Endothelial cell (in vitro differentiated cells): ENCODE measurements at regions not wholly inside any gene's neighbourhood (a gene's known extent, or its start where the extent isn't known, plus 50 kb on each side); places are given as distances from the start of the nearest gene placed in this dataset.

ENCODE experiments used
- DNase-seq: peaks from one replicate; pipeline ENCODE4 v3.0.0; 2021; ENCODE audit warnings: low spot score
- H3K27ac Mint-ChIP-seq: one replicate; pipeline ENCODE4 v1.8.0; 2021; ENCODE audit warnings: mixed read lengths, inconsistent platforms; ENCODE audit not compliant: unreplicated experiment
- H3K27me3 Mint-ChIP-seq: one replicate; pipeline ENCODE4 v1.8.0; 2021; ENCODE audit warnings: mild to moderate bottlenecking, moderate library complexity, mixed read lengths, inconsistent platforms; ENCODE audit not compliant: unreplicated experiment
- H3K36me3 Mint-ChIP-seq: one replicate; pipeline ENCODE4 v1.8.0; 2021; ENCODE audit warnings: mild to moderate bottlenecking, low read depth, mixed read lengths, inconsistent platforms; ENCODE audit not compliant: unreplicated experiment
- H3K4me1 Mint-ChIP-seq: one replicate; pipeline ENCODE4 v1.8.0; 2021; ENCODE audit warnings: mild to moderate bottlenecking, mixed read lengths, inconsistent platforms; ENCODE audit not compliant: unreplicated experiment
- H3K4me3 Mint-ChIP-seq: one replicate; pipeline ENCODE4 v1.8.0; 2021; ENCODE audit warnings: mild to moderate bottlenecking, mixed read lengths, inconsistent platforms; ENCODE audit not compliant: unreplicated experiment
- H3K9me3 Mint-ChIP-seq: one replicate; pipeline ENCODE4 v1.8.0; 2021; ENCODE audit warnings: mixed read lengths, inconsistent platforms; ENCODE audit not compliant: unreplicated experiment
- TF ChIP-seq, protein P1 (sequence below): fragments of 200-600 bp; sonication (generic); IDR thresholded peaks from one replicate; pipeline ENCODE4 v1.5.0; 2021; ENCODE audit warnings: antibody characterized with exemption; ENCODE audit not compliant: unreplicated experiment

DNA sequence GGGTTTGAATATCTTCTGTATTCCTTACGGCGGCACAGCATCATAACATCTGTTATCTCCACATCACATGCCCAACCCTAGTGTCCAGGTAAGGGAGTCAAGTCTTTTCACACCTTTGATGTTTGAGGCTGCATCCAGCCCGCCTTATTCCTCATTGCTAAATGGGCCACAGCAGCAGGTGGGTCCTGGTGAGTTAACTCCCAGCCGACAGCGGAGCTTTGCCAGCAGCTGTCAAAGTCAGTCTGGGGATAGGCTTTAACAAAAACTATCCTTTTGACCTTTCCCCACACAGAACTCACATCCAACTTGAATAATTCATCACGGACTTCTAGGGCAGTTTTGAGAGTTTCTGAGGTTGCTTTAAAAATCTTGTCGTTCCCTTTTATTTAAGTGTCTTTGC lies 235.1 kb downstream of the DLEU7 start:
- Mint-ChIP-seq H3K27ac (no peak overlapping the region), H3K9me3 (no peaks in the 10 kb centered on the region), H3K4me1 (peaks cover 5% of the 10 kb centered on the region), H3K27me3 (no peaks in the 10 kb centered on the region), H3K4me3 (no peak overlapping the region), H3K36me3 (no peaks in the 10 kb centered on the region)
- TF ChIP-seq, protein P1, sequence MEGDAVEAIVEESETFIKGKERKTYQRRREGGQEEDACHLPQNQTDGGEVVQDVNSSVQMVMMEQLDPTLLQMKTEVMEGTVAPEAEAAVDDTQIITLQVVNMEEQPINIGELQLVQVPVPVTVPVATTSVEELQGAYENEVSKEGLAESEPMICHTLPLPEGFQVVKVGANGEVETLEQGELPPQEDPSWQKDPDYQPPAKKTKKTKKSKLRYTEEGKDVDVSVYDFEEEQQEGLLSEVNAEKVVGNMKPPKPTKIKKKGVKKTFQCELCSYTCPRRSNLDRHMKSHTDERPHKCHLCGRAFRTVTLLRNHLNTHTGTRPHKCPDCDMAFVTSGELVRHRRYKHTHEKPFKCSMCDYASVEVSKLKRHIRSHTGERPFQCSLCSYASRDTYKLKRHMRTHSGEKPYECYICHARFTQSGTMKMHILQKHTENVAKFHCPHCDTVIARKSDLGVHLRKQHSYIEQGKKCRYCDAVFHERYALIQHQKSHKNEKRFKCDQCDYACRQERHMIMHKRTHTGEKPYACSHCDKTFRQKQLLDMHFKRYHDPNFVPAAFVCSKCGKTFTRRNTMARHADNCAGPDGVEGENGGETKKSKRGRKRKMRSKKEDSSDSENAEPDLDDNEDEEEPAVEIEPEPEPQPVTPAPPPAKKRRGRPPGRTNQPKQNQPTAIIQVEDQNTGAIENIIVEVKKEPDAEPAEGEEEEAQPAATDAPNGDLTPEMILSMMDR: no peak
- no peak for DNase-seq

DNA sequence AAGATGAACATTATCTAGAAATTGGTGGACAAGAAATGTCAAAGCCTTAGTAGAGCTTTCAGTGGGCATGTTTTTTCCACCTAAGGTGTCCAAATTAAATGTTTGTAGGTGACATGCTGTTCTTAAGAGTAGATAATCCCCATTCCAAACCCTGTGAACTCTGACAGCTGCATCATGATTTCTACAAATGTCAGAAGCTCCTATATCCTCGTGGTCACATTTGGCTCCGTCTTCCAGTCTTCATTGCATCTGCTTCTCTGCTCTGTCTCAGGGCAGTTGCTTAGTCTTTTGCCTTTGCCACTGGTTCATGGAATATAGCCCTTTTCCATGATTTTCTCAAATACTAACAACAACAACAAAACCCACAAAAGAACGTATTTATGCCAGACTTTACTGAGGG lies 234.5 kb downstream of the DLEU7 start:
- TF ChIP-seq, protein P1: no peak
- H3K27me3 Mint-ChIP-seq: no peaks in the 10 kb centered on the region
- no peaks in the 10 kb centered on the region for H3K9me3 Mint-ChIP-seq
- DNase-seq: no peak
- H3K4me3 Mint-ChIP-seq: no peak overlapping the region
- no peaks in the 10 kb centered on the region for H3K36me3 Mint-ChIP-seq
- peaks cover 5% of the 10 kb centered on the region for H3K4me1 Mint-ChIP-seq
- H3K27ac Mint-ChIP-seq: no peak overlapping the region

GRCh38 chr13:50610238-50610637 lies 233.3 kb downstream of the DLEU7 start:
- TF ChIP-seq, protein P1: no peak
- no peak for DNase-seq
- Mint-ChIP-seq H3K36me3 (no peaks in the 10 kb centered on the region), H3K27me3 (peaks cover 2% of the 10 kb centered on the region), H3K4me3 (no peak overlapping the region), H3K4me1 (peaks cover 5% of the 10 kb centered on the region), H3K27ac (no peak overlapping the region), H3K9me3 (no peaks in the 10 kb centered on the region)

GRCh38 chr13:50611117-50611781 lies 232.2 kb downstream of the DLEU7 start:
- peaks cover 2% of the 10 kb centered on the region for H3K27me3 Mint-ChIP-seq
- no peak overlapping the region for H3K27ac Mint-ChIP-seq

GRCh38 chr13:50612717-50613116 lies 230.8 kb downstream of the DLEU7 start:
- H3K9me3 Mint-ChIP-seq: no peaks in the 10 kb centered on the region
- no peak for DNase-seq
- no peak overlapping the region for H3K27ac Mint-ChIP-seq
- peaks cover 2% of the 10 kb centered on the region for H3K27me3 Mint-ChIP-seq
- peaks cover 5% of the 10 kb centered on the region for H3K4me1 Mint-ChIP-seq
- TF ChIP-seq, protein P1: no peak
- no peak overlapping the region for H3K4me3 Mint-ChIP-seq
- no peaks in the 10 kb centered on the region for H3K36me3 Mint-ChIP-seq

More at GRCh38 chr13:50611117-50611781, 232.2 kb downstream of the DLEU7 start:
- H3K4me1 Mint-ChIP-seq: peaks cover 5% of the 10 kb centered on the region
- TF ChIP-seq, protein P1: no peak
- H3K36me3 Mint-ChIP-seq: no peaks in the 10 kb centered on the region
- no peaks in the 10 kb centered on the region for H3K9me3 Mint-ChIP-seq
- no peak for DNase-seq
- H3K4me3 Mint-ChIP-seq: no peak overlapping the region
